GM19328 (cell line): ENCODE measurements at regions not wholly inside any gene's neighbourhood (a gene's known extent, or its start where the extent isn't known, plus 50 kb on each side); places are given as distances from the start of the nearest gene placed in this dataset.

Source experiments
- ATAC-seq: cut with Tn5 transposase; IDR thresholded peaks from one replicate; pipeline ENCODE4 v1.9.1; 2021; ENCODE audit warnings: mild to moderate bottlenecking, moderate library complexity; ENCODE audit not compliant: unreplicated experiment

GRCh38 chr11:80156062-80156461 lies 715.2 kb upstream of the TENM4 start:
- ATAC-seq = no peak

GRCh38 chr11:80155412-80156017 lies 714.7 kb upstream of the TENM4 start:
- no peak for ATAC-seq

GRCh38 chr11:80146232-80146631 lies 705.4 kb upstream of the TENM4 start:
- no peak for ATAC-seq

GRCh38 chr11:80144897-80145594 lies 704.2 kb upstream of the TENM4 start:
- ATAC-seq = no peak

GRCh38 chr11:80136991-80137390 lies 696.2 kb upstream of the TENM4 start:
- no peak for ATAC-seq

GRCh38 chr11:80129396-80129795 lies 688.6 kb upstream of the TENM4 start:
- no peak for ATAC-seq

GRCh38 chr11:80122211-80122610 lies 681.4 kb upstream of the TENM4 start:
- no peak for ATAC-seq

GRCh38 chr11:80118073-80118472 lies 677.2 kb upstream of the TENM4 start:
- ATAC-seq = no peak

GRCh38 chr11:80116796-80117195 lies 676.0 kb upstream of the TENM4 start:
- ATAC-seq = no peak

GRCh38 chr11:80109652-80110051 lies 668.8 kb upstream of the TENM4 start:
- no peak for ATAC-seq

- ATAC-seq = no peak
Observed at GRCh38 chr11:80109031-80109430, 668.2 kb upstream of the TENM4 start.

GRCh38 chr11:80107415-80107814 lies 666.6 kb upstream of the TENM4 start:
- ATAC-seq = no peak

GRCh38 chr11:80104191-80104590 lies 663.4 kb upstream of the TENM4 start:
- no peak for ATAC-seq

GRCh38 chr11:80103142-80103859 lies 662.5 kb upstream of the TENM4 start:
- no peak for ATAC-seq

GRCh38 chr11:80097146-80097545 lies 656.3 kb upstream of the TENM4 start:
- ATAC-seq = no peak

- no peak for ATAC-seq
Observed at GRCh38 chr11:80096736-80097135, 655.9 kb upstream of the TENM4 start.

- ATAC-seq = no peak
Observed at GRCh38 chr11:80086496-80087055, 645.7 kb upstream of the TENM4 start.

- ATAC-seq = no peak
Observed at GRCh38 chr11:80085563-80085962, 644.7 kb upstream of the TENM4 start.

- ATAC-seq = no peak
Observed at GRCh38 chr11:80084608-80085007, 643.8 kb upstream of the TENM4 start.

GRCh38 chr11:80083531-80083951 lies 642.7 kb upstream of the TENM4 start:
- ATAC-seq = no peak

GRCh38 chr11:80082406-80082805 lies 641.6 kb upstream of the TENM4 start:
- ATAC-seq = no peak

GRCh38 chr11:80077113-80077512 lies 636.3 kb upstream of the TENM4 start:
- no peak for ATAC-seq
